Stomach (tissue), 8 donors: ENCODE measurements at regions not wholly inside any gene's neighbourhood (a gene's known extent, or its start where the extent isn't known, plus 50 kb on each side); places are given as distances from the start of the nearest gene placed in this dataset.

Experiments used
- DNase-seq, 2 donors: peaks; one replicate each; pipeline versions ENCODE4 v3.0.0 to v3.0.0-alpha.2; 2013 to 2019
- H3K27ac ChIP-seq, 5 donors: fragments of 200-600 bp in 4 of 5; sonication (generic) in 4 of 5; one replicate each; pipeline ENCODE4 v1.5.1; 2013 to 2019; ENCODE audit warnings: mild to moderate bottlenecking in 1 of 5, moderate library complexity in 1 of 5
- H3K27me3 ChIP-seq, 3 donors: fragments of 200-600 bp; sonication (generic); one replicate each; pipeline ENCODE4 v1.5.1; 2017 to 2019; ENCODE audit warnings: mixed run types in 1 of 3
- H3K36me3 ChIP-seq, 4 donors: fragments of 200-600 bp; sonication (generic); 1 replicate in 3 of 4; 2 replicates in 1 of 4; pipeline ENCODE4 v1.5.1; 2016 to 2019
- H3K4me1 ChIP-seq, 4 donors: fragments of 200-600 bp; sonication (generic); one replicate each; pipeline ENCODE4 v1.5.1; 2016 to 2019
- H3K4me3 ChIP-seq, 4 donors: fragments of 200-600 bp; sonication (generic) in 3 of 4; one replicate each; pipeline ENCODE4 v1.5.1; 2016 to 2019; ENCODE audit warnings: mild to moderate bottlenecking in 1 of 4
- H3K9me3 ChIP-seq, 4 donors: fragments of 200-600 bp; sonication (generic); one replicate each; pipeline ENCODE4 v1.5.1; 2016 to 2019
- EP300 ChIP-seq: sonication (generic); formaldehyde crosslinking; IDR thresholded peaks from one replicate; pipeline ENCODE4 v1.6.1; 2017; ENCODE audit warnings: antibody characterized with exemption
- POLR2A ChIP-seq, 4 donors: fragments of 450-650 bp; IDR thresholded peaks; one replicate each; pipeline ENCODE4 v1.6.1; 2016; ENCODE audit warnings: antibody characterized with exemption in 4 of 4, control low read depth in 2 of 4, mild to moderate bottlenecking in 1 of 4, moderate library complexity in 1 of 4
- POLR2AphosphoS5 ChIP-seq, 3 donors: sonication (generic); formaldehyde crosslinking; IDR thresholded peaks; one replicate each; pipeline ENCODE4 v1.6.1; 2016; ENCODE audit warnings: antibody characterized with exemption in 3 of 3
- WGBS, 5 donors: extraction: QIAGEN DNeasy Blood & Tissue Kit in 3 of 5; methylation state at CpG; one replicate each; pipeline versions ENCODE4 v1.1.5 to v1.1.7; 2013 to 2018; 5-methylcytosine and 5-hydroxymethylcytosine counted together
- intact Hi-C: fragments of 100-400 bp; cut with DNase I; formaldehyde crosslinking; loops from one replicate; pipeline ENCODE4 v1.15.1; 2023; ENCODE audit warnings: low total_unique reads
- TF ChIP-seq, protein P1 (sequence below), 7 experiments: fragments of 450-650 bp in 4 of 7; fragments of 200-600 bp in 3 of 7; sonication (generic) in 3 of 7; IDR thresholded peaks; one replicate each; pipeline ENCODE4 v1.5.1; 2016 to 2019; ENCODE audit warnings: antibody characterized with exemption in 7 of 7, control low read depth in 2 of 7, mild to moderate bottlenecking in 1 of 7
- donor health status: healthy with polysubstance abuse.
- donor health status: Bipolar disorder and iron deficiency.
- donor health status: healthy.

DNA sequence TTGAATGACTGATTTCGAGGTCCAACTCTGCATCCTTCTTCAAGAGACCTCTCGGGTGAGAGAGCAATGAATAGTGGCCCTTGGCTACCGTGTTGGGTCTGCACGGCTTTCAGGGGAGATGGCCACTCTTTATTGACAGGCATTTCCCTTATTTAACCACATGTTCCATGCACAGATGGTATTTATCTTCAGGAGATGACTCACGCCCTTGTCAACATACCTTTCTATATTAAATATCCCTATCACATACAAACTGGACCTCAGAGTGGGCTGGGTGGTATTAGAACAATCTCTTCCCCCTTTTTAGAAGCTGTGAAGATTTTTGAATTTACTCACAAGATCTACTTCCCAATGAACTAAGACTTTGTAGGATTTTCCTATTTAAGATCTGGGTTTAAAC is 109.6 kb upstream of the CDC42EP3 start:
- no peaks in the 10 kb centered on the region for H3K36me3 ChIP-seq
- intact Hi-C loops: no loop called here
- H3K4me3 ChIP-seq: no peak overlapping the region
- DNase-seq: no peak
- H3K9me3 ChIP-seq: no peaks in the 10 kb centered on the region
- 75 to 80% (median 77%) methylated on average over 5 of the region's 5 CpGs for WGBS, 5 donors
- H3K27ac ChIP-seq: peak overlapping the region in 2 of 5 donors; percentile 69 to 72
- peaks cover 0 to 39% (median 17%) of the 10 kb centered on the region in 4 donors for H3K4me1 ChIP-seq
- TF ChIP-seq POLR2A (IDR thresholded peaks at IDR 0.05): no peak
- TF ChIP-seq POLR2AphosphoS5 (IDR thresholded peaks at IDR 0.05): no peak
- no peak for TF ChIP-seq EP300
- TF ChIP-seq, protein P1, sequence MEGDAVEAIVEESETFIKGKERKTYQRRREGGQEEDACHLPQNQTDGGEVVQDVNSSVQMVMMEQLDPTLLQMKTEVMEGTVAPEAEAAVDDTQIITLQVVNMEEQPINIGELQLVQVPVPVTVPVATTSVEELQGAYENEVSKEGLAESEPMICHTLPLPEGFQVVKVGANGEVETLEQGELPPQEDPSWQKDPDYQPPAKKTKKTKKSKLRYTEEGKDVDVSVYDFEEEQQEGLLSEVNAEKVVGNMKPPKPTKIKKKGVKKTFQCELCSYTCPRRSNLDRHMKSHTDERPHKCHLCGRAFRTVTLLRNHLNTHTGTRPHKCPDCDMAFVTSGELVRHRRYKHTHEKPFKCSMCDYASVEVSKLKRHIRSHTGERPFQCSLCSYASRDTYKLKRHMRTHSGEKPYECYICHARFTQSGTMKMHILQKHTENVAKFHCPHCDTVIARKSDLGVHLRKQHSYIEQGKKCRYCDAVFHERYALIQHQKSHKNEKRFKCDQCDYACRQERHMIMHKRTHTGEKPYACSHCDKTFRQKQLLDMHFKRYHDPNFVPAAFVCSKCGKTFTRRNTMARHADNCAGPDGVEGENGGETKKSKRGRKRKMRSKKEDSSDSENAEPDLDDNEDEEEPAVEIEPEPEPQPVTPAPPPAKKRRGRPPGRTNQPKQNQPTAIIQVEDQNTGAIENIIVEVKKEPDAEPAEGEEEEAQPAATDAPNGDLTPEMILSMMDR (IDR thresholded peaks at IDR 0.05): no peak
- H3K27me3 ChIP-seq: no peaks in the 10 kb centered on the region

DNA sequence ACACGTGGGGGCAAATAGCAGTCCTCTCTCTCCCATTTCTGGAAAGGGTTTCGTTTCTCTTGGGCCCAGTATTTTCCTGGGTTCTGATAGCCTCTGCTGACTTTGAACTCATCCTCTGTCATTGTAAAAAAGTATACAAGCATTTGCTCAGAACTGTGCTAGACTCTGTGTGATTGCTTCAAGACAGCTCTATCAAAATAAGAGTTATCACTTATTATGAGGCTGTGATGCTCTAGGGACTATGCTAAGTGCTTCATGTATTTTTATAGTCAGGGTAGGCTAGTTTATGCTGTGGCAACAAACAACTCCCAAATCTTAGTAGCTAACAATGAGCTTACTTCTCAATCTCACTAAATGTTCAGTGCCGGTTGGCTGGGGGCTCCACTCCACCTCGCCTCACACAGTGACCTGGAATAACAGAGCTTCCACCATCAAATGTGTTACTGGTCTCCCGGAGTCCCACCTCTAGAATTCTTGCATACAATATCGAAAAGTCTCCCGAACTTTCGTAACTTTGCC is 110.8 kb upstream of the CDC42EP3 start:
- H3K27me3 ChIP-seq: no peaks in the 10 kb centered on the region
- peak overlapping the region in 4 of 5 donors; percentile 18 to 72 (median 60) for H3K27ac ChIP-seq
- H3K4me3 ChIP-seq: no peak overlapping the region
- TF ChIP-seq, protein P1 (IDR thresholded peaks at IDR 0.05): no peak
- no peak for TF ChIP-seq EP300
- no peak for TF ChIP-seq POLR2AphosphoS5 (IDR thresholded peaks at IDR 0.05)
- TF ChIP-seq POLR2A (IDR thresholded peaks at IDR 0.05): no peak
- H3K9me3 ChIP-seq: no peaks in the 10 kb centered on the region
- 74 to 88% (median 83%) methylated on average over 8 of the region's 8 CpGs for WGBS, 5 donors
- intact Hi-C loops: no loop called here
- DNase-seq: no peak
- no peaks in the 10 kb centered on the region for H3K36me3 ChIP-seq
- H3K4me1 ChIP-seq: peaks cover 0 to 28% (median 11%) of the 10 kb centered on the region in 4 donors

DNA sequence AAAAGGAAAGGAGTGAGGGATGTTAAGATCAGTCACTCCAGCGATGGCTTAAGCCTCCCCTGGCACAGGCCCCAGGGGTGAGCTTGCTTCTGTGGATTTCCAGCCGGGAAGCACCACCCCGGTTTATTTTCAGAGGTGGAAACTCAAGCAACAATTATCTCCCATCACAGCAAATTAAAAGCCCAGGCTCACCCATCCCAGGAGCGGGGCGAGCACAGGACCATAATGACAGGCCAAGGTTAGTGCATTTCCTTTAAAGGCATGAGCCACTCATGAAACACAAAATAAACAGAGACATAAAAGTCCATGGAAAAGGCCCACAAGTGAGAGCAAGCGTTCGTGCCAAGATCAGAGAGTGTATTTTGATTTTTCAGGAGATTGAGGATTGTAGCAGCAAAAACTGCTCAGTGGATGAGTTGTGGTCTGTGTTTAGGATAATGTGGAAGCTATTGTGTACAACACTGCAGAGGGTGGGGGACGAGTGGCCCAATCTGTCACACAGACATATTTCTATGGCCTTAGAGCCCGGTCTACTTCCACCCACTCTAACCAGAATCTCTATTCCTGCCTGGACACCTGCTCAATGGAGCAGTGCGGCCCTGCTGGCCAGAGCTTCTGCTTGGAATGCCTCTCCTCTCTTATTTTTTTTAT is 111.4 kb upstream of the CDC42EP3 start:
- Histone ChIP-seq H3K27me3 (no peaks in the 10 kb centered on the region), H3K36me3 (no peaks in the 10 kb centered on the region), H3K4me1 (peaks cover 0 to 22% (median 10%) of the 10 kb centered on the region in 4 donors), H3K27ac (peak overlapping the region in 4 of 5 donors; percentile 18 to 72 (median 60)), H3K4me3 (no peak overlapping the region), H3K9me3 (peaks cover 0 to 5% (median 1%) of the 10 kb centered on the region in 4 donors)
- intact Hi-C loops: no loop called here
- DNase-seq: no peak
- no peak for TF ChIP-seq EP300
- TF ChIP-seq POLR2A (IDR thresholded peaks at IDR 0.05): no peak
- TF ChIP-seq, protein P1 (IDR thresholded peaks at IDR 0.05): no peak
- TF ChIP-seq POLR2AphosphoS5 (IDR thresholded peaks at IDR 0.05): no peak
- 55 to 79% (median 76%) methylated on average over 10 of the region's 10 CpGs for WGBS, 5 donors

GRCh38 chr2:37783545-37783944 is 112.1 kb upstream of the CDC42EP3 start:
- 75 to 96% (median 82%) methylated on average over 4 of the region's 4 CpGs for WGBS, 5 donors

More at GRCh38 chr2:37783545-37783944, 112.1 kb upstream of the CDC42EP3 start:
- intact Hi-C loops: no loop called here
- Histone ChIP-seq H3K4me3 (no peak overlapping the region), H3K36me3 (no peaks in the 10 kb centered on the region), H3K9me3 (peaks cover 0 to 11% (median 5%) of the 10 kb centered on the region in 4 donors), H3K27me3 (no peaks in the 10 kb centered on the region), H3K4me1 (peaks cover 0 to 22% (median 10%) of the 10 kb centered on the region in 4 donors), H3K27ac (peak overlapping the region in 2 of 5 donors; percentile 69 to 72)
- no peak for DNase-seq
- no peak for TF ChIP-seq POLR2AphosphoS5 (IDR thresholded peaks at IDR 0.05)
- no peak for TF ChIP-seq EP300
- TF ChIP-seq POLR2A (IDR thresholded peaks at IDR 0.05): no peak
- TF ChIP-seq, protein P1 (IDR thresholded peaks at IDR 0.05): no peak
